Adrenal gland (tissue), 5 donors: ENCODE measurements at regions not wholly inside any gene's neighbourhood (a gene's known extent, or its start where the extent isn't known, plus 50 kb on each side); places are given as distances from the start of the nearest gene placed in this dataset.

Experiments
- CTCF ChIP-seq, 6 experiments: fragments of 450-650 bp in 4 of 6; fragments of 200-600 bp in 2 of 6; sonication (generic) in 1 of 6; IDR thresholded peaks; 1 replicate in 5 of 6; 2 replicates in 1 of 6; pipeline versions ENCODE4 v1.5.1 to v1.8.0; 2016 to 2021; ENCODE audit warnings: antibody characterized with exemption in 6 of 6, mild to moderate bottlenecking in 2 of 6, moderate library complexity in 1 of 6
- POLR2A ChIP-seq, 2 donors: fragments of 450-650 bp; IDR thresholded peaks; one replicate each; pipeline ENCODE4 v1.6.1; 2017; ENCODE audit warnings: antibody characterized with exemption in 2 of 2, mild to moderate bottlenecking in 2 of 2, moderate library complexity in 1 of 2
- donor health status: DM: no; HTN: no; CAD: no.

DNA sequence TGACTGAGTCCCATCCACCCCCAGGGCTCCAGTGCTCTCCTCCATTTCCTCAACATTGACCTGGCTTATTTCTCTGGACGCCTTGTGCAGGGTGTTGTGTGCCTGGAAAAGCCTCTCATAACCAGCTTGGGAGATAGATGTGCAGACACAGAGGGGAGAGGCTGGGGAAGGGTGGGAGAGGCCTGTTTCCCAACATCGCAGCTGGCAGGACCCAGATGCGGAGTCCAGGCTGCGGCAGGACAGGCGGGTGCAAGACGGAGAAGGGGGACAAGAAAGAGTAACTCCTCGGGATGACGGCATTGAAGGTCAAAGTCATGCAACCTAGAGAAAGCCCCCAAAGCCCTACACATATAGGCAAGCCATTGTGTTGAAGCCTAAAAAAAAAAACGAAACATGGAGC, 54.1 kb upstream of the ANTXRL start:
- TF ChIP-seq CTCF (IDR thresholded peaks at IDR 0.05) (no peak), POLR2A (IDR thresholded peaks at IDR 0.05) (no peak)
